ENCODE measurements at regions not wholly inside any gene's neighbourhood (a gene's known extent, or its start where the extent isn't known, plus 50 kb on each side); places are given as distances from the start of the nearest gene placed in this dataset.
"Not testable (repeated sequence)": the region's sequence is repeated elsewhere in the genome, so short reads cannot be mapped to it uniquely, and the experiment has no call there.

DNA sequence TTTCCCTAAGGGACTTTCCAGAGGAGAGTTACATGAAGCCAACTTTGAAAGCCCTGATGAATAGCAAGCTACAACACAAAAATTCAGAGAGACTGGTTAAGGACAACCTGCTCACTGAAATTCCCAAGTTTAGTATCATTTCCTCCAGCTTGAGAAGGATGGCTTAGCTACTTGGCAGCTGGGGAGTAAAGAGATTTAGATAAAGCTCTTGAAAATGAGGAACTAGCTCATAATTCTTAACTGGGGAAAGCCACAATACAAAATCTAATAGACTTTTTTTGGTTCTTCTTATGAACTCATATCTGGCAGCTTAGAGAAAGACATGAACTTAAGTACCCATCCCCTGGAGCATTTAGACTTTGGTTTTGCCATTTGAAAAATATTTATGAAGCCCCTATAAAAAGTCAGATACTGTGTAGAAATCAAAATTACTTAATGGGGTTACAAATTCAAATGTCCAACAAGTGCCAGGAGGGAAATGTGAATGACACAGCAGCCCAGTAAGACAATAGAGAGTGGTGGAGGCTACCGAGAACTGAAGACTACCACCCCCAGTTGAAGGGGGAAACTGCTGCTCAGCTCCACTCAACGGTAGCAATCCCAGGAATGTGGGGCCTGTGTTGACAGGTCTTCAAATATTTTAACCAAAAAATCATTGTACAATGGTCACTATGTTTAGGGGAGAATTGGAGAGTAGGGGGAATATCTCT is 79.4 kb upstream of the ADRB2 start:
- Histone ChIP-seq H3K36me3 (ENCODE audit: low read depth) (no peaks in the 10 kb centered on the region), H3K9me3 (no peaks in the 10 kb centered on the region), H3K4me3 (no peak overlapping the region), H3K4me1 (ENCODE audit: low read depth) (no peaks in the 10 kb centered on the region)
- DNase-seq (no peak), ATAC-seq (no peak)
- TF ChIP-seq, protein P1, sequence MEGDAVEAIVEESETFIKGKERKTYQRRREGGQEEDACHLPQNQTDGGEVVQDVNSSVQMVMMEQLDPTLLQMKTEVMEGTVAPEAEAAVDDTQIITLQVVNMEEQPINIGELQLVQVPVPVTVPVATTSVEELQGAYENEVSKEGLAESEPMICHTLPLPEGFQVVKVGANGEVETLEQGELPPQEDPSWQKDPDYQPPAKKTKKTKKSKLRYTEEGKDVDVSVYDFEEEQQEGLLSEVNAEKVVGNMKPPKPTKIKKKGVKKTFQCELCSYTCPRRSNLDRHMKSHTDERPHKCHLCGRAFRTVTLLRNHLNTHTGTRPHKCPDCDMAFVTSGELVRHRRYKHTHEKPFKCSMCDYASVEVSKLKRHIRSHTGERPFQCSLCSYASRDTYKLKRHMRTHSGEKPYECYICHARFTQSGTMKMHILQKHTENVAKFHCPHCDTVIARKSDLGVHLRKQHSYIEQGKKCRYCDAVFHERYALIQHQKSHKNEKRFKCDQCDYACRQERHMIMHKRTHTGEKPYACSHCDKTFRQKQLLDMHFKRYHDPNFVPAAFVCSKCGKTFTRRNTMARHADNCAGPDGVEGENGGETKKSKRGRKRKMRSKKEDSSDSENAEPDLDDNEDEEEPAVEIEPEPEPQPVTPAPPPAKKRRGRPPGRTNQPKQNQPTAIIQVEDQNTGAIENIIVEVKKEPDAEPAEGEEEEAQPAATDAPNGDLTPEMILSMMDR (IDR thresholded peaks at IDR 0.05), result no peak
- intact Hi-C loops (cut with DNase I, micrococcal nuclease), result no loop called here

DNA sequence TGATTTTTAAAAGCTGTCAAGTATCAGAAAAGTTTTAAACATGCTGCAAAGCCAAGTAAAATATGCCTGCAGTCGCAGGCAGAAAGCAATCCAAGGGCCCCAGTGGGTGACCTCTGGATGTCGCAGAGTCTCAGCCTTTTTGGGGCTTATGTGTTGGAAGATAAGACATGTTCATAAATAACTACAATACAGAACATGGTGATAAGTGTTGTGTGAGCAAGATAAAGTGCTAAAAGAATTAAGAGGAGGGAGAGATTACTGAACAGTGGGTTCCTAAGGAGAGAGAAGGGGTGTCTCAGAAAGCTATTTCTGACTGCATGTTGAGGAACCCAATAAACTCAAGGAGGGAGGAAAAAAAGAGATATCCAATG is 78.9 kb upstream of the ADRB2 start:
- H3K4me1 ChIP-seq (ENCODE audit: low read depth), result no peaks in the 10 kb centered on the region
- DNase-seq, result no peak
- H3K36me3 ChIP-seq (ENCODE audit: low read depth), result no peaks in the 10 kb centered on the region
- no peak overlapping the region for H3K4me3 ChIP-seq
- TF ChIP-seq, protein P1 (IDR thresholded peaks at IDR 0.05), result no peak
- ATAC-seq, result no peak
- intact Hi-C loops (cut with DNase I, micrococcal nuclease), result no loop called here
- H3K9me3 ChIP-seq, result no peaks in the 10 kb centered on the region

DNA sequence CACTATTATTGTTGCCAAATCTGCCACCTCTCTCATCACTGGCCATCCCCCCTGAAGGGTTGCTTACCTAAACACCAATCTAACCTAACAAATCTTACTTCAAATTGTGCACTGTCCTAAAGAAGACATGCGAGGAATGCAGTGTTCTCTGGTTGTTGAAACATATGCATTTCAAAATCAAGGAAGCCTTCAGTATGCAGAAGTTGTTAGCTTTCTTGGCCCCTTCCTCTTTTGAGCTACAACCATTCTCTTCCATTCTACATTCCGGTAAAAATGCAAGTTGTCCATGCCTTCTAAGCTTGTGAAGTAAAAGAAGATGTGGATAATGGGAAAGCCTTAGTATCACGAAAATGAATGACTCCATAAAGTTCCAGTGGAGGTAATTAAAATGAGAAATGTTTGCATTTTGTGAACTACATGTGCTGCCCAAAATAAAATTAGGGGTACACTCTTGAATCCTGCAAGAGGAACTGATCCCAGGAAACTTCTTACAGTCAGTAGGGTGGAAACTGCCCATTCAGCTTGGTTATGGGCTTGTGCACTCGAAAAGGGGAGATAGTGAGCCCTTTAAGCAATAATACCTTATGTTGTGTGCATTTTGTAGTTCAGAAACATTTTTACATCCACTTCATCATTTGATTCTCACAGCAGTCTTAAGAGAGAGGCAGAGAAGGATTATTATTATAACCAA is 77.6 kb upstream of the ADRB2 start:
- intact Hi-C loops (cut with DNase I, micrococcal nuclease), result no loop called here
- Histone ChIP-seq H3K4me3 (no peak overlapping the region), H3K4me1 (ENCODE audit: low read depth) (no peaks in the 10 kb centered on the region), H3K36me3 (ENCODE audit: low read depth) (no peaks in the 10 kb centered on the region), H3K9me3 (no peaks in the 10 kb centered on the region)
- TF ChIP-seq, protein P1 (IDR thresholded peaks at IDR 0.05), result no peak
- DNase-seq, result no peak
- no peak for ATAC-seq

DNA sequence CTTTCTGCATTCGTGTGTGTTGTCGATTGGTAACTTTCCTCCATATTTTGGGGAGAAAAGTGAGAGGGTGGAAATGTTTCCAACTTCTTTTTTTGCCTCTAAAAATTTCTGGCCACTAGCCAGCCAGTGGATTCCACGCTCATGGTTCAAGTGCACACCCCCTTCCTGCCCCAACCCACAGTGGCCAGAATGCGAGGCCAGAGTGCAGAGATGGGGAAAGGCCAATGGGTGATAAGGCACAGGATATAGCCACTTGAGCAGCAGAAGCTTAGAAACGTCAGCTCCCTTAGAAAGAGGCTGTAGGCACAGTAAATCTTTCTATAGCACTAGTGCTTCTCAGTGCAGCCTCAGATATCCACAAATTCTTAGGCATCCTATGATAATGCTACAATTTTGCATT is 75.8 kb upstream of the ADRB2 start:
- Histone ChIP-seq H3K9me3 (no peaks in the 10 kb centered on the region), H3K4me1 (ENCODE audit: low read depth) (no peaks in the 10 kb centered on the region), H3K4me3 (no peak overlapping the region), H3K36me3 (ENCODE audit: low read depth) (no peaks in the 10 kb centered on the region)
- intact Hi-C loops (cut with DNase I, micrococcal nuclease), result no loop called here
- DNase-seq, result no peak
- ATAC-seq, result no peak
- TF ChIP-seq, protein P1 (IDR thresholded peaks at IDR 0.05), result no peak

DNA sequence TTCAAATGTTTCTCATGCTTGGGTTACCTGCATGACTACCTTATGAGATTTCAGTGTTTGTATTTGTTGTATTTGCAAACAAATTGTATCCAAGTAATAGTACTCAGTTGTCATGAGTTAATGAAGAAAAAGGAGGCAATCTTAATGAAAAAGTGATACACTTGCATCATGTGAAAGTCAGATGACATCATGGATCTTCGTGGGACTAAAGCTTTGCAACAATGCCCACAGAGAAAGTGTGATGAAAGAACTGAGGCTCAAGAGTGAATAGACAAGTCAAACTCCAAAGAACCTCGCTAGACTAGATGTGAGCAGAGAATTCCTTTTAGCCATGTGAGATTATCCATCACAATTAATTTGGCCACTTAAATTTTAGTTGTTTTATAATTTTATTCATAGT is 75.4 kb upstream of the ADRB2 start:
- no peak overlapping the region for H3K4me3 ChIP-seq
- no peaks in the 10 kb centered on the region for H3K4me1 ChIP-seq (ENCODE audit: low read depth)
- H3K9me3 ChIP-seq, result peaks cover 2% of the 10 kb centered on the region
- intact Hi-C loops (cut with DNase I, micrococcal nuclease), result no loop called here
- no peaks in the 10 kb centered on the region for H3K36me3 ChIP-seq (ENCODE audit: low read depth)
- TF ChIP-seq, protein P1 (IDR thresholded peaks at IDR 0.05), result no peak
- DNase-seq (no peak), ATAC-seq (no peak)

DNA sequence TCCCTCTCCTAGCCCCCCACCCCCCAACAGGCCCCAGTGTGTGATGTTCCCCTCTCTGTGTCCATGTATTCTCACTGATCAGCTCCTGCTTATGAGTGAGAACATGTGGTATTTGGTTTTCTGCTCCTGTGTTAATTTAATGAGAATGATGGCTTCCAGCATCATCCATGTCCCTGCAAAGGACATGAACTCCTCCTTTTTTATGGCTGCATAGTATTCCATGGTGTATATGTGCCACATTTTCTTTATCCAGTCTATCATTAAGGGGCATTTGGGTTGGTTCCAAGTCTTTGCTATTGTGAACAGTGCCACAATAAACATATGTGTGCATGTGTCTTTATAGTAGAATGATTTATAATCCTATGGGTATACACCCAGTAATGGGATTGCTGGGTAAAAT is 74.0 kb upstream of the ADRB2 start:
- ATAC-seq; DNase-seq; H3K4me3 ChIP-seq; H3K9me3 ChIP-seq; intact Hi-C loops (cut with DNase I, micrococcal nuclease); H3K36me3 ChIP-seq (ENCODE audit: low read depth); H3K4me1 ChIP-seq (ENCODE audit: low read depth): not testable (repeated sequence)

Measured in mucosa of descending colon (tissue), 3 donors.